ENCODE measurements at regions not wholly inside any gene's neighbourhood (a gene's known extent, or its start where the extent isn't known, plus 50 kb on each side); places are given as distances from the start of the nearest gene placed in this dataset.

DNA sequence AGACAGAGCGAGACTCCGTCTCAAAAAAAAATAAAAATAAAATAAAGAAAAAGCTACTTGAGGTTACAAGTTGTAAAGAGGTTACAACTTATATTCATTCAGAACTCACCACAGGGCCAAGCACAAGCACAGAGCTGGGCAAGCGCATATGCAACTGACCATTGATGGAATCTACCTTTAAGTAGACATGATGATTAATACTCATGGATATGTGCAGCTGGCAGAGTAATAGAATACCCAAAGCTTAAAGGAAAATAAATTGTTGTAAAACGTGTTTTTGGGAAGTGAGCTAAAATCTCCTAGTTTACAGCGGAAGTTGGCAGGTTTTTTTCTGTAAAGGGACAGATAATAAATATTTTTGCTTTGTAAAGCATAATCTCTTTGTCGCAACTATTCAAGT, 111.6 kb downstream of the TMEM168 start:
- TF ChIP-seq, protein P1, sequence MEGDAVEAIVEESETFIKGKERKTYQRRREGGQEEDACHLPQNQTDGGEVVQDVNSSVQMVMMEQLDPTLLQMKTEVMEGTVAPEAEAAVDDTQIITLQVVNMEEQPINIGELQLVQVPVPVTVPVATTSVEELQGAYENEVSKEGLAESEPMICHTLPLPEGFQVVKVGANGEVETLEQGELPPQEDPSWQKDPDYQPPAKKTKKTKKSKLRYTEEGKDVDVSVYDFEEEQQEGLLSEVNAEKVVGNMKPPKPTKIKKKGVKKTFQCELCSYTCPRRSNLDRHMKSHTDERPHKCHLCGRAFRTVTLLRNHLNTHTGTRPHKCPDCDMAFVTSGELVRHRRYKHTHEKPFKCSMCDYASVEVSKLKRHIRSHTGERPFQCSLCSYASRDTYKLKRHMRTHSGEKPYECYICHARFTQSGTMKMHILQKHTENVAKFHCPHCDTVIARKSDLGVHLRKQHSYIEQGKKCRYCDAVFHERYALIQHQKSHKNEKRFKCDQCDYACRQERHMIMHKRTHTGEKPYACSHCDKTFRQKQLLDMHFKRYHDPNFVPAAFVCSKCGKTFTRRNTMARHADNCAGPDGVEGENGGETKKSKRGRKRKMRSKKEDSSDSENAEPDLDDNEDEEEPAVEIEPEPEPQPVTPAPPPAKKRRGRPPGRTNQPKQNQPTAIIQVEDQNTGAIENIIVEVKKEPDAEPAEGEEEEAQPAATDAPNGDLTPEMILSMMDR (IDR thresholded peaks at IDR 0.05), result no peak
- no peak for TF ChIP-seq POLR2A (IDR thresholded peaks at IDR 0.05)

All from suprapubic skin (tissue), 3 donors.